Stimulated activated CD4-positive, alpha-beta T cell treated with anti-CD3 and anti-CD28 coated beads, TNF-alpha, amount 100 ng/mL, for 48 hours (primary cell): ENCODE measurements at regions not wholly inside any gene's neighbourhood (a gene's known extent, or its start where the extent isn't known, plus 50 kb on each side); places are given as distances from the start of the nearest gene placed in this dataset.

Experiments used
- DNase-seq, 3 donors: peaks; one replicate each; pipeline ENCODE4 v3.0.0-alpha.2; 2020; ENCODE audit warnings: low read depth in 3 of 3

GRCh38 chr6:165956874-165957273, 210.8 kb downstream of the TBXT start:
- no peak for DNase-seq

- no peak for DNase-seq
Observed at GRCh38 chr6:165952514-165952913, 215.1 kb downstream of the TBXT start.

GRCh38 chr6:165950316-165950715, 217.3 kb downstream of the TBXT start:
- no peak for DNase-seq

- DNase-seq = no peak
Observed at GRCh38 chr6:165949324-165949723, 218.3 kb downstream of the TBXT start.

- DNase-seq = no peak
Observed at GRCh38 chr6:165944002-165944466, 223.6 kb downstream of the TBXT start.

- DNase-seq = no peak
Observed at GRCh38 chr6:165941786-165942185, 225.9 kb downstream of the TBXT start.

GRCh38 chr6:165941249-165941775, 226.3 kb downstream of the TBXT start:
- DNase-seq = no peak

- no peak for DNase-seq
Observed at GRCh38 chr6:165940366-165940765, 227.3 kb downstream of the TBXT start.

GRCh38 chr6:165939601-165940290, 227.9 kb downstream of the TBXT start:
- DNase-seq = no peak

- no peak for DNase-seq
Observed at GRCh38 chr6:165939047-165939446, 228.6 kb downstream of the TBXT start.

GRCh38 chr6:165937564-165938358, 229.9 kb downstream of the TBXT start:
- DNase-seq = no peak

- DNase-seq = no peak
Observed at GRCh38 chr6:165936660-165937059, 231.0 kb downstream of the TBXT start.

- no peak for DNase-seq
Observed at GRCh38 chr6:165936096-165936495, 231.6 kb downstream of the TBXT start.

- no peak for DNase-seq
Observed at GRCh38 chr6:165931675-165932074, 236.0 kb downstream of the TBXT start.

GRCh38 chr6:165930668-165931214, 236.9 kb downstream of the TBXT start:
- DNase-seq = no peak

GRCh38 chr6:165929607-165930006, 238.0 kb downstream of the TBXT start:
- no peak for DNase-seq

- no peak for DNase-seq
Observed at GRCh38 chr6:165926378-165926777, 241.3 kb downstream of the TBXT start.

GRCh38 chr6:165925474-165926156, 242.0 kb downstream of the TBXT start:
- DNase-seq = no peak

- no peak for DNase-seq
Observed at GRCh38 chr6:165922309-165922794, 245.3 kb downstream of the TBXT start.

GRCh38 chr6:165920896-165921671, 246.6 kb downstream of the TBXT start:
- DNase-seq = no peak

- DNase-seq = no peak
Observed at GRCh38 chr6:165917576-165917975, 250.1 kb downstream of the TBXT start.
